Uterus (tissue), 2 donors: ENCODE measurements at regions not wholly inside any gene's neighbourhood (a gene's known extent, or its start where the extent isn't known, plus 50 kb on each side); places are given as distances from the start of the nearest gene placed in this dataset.

Source experiments
- CTCF ChIP-seq, 4 experiments: fragments of 200-600 bp in 2 of 4; fragments of 450-650 bp in 2 of 4; sonication (generic) in 2 of 4; IDR thresholded peaks; one replicate each; pipeline ENCODE4 v1.5.1; 2016 to 2019; ENCODE audit warnings: antibody characterized with exemption in 4 of 4, mild to moderate bottlenecking in 2 of 4, moderate library complexity in 1 of 4
- POLR2A ChIP-seq, 2 donors: fragments of 450-650 bp; IDR thresholded peaks; one replicate each; pipeline ENCODE4 v1.6.1; 2016; ENCODE audit warnings: antibody characterized with exemption in 2 of 2, mild to moderate bottlenecking in 1 of 2, moderate library complexity in 1 of 2

- TF ChIP-seq CTCF (IDR thresholded peaks at IDR 0.05): no peak
- no peak for TF ChIP-seq POLR2A (IDR thresholded peaks at IDR 0.05)
Observed at GRCh38 chr20:56861590-56861989, 232.5 kb downstream of the TFAP2C start.
